K562 (cell line): ENCODE measurements at regions not wholly inside any gene's neighbourhood (a gene's known extent, or its start where the extent isn't known, plus 50 kb on each side); places are given as distances from the start of the nearest gene placed in this dataset.

Experiments
- E2F3 ChIP-seq: fragments of 250-450 bp; sonication (Bioruptor Pico); IDR thresholded peaks from 2 replicates; pipeline ENCODE4 v1.4.0; 2020; ENCODE audit warnings: mild to moderate bottlenecking
- GABPB2 ChIP-seq: fragments of 250-450 bp; sonication (Bioruptor Pico); conservative IDR thresholded peaks from 2 replicates; pipeline ENCODE4 v1.5.1; 2021; ENCODE audit warnings: mild to moderate bottlenecking
- HDAC1 ChIP-seq, 2 experiments: fragments of 450-650 bp; IDR thresholded peaks; 2 replicates each; pipeline ENCODE4 v1.6.1; 2016 to 2017; ENCODE audit warnings: inconsistent platforms in 1 of 2, mild to moderate bottlenecking in 1 of 2, moderate library complexity in 1 of 2
- NFYB ChIP-seq: IDR thresholded peaks from 2 replicates; pipeline ENCODE4 v1.6.1; 2011; ENCODE audit warnings: mild to moderate bottlenecking, moderate library complexity; ENCODE audit not compliant: insufficient read length; ENCODE audit errors: extremely low read depth
- SMC3 ChIP-seq: conservative IDR thresholded peaks from 2 replicates; pipeline ENCODE4 v1.6.1; 2011; ENCODE audit warnings: low read depth, low read length, improper control_type of control experiment; ENCODE audit not compliant: insufficient read depth
- TAF1 ChIP-seq: IDR thresholded peaks from 2 replicates; pipeline ENCODE4 v1.6.1; 2011; ENCODE audit warnings: mild to moderate bottlenecking, low read length, moderate library complexity; ENCODE audit not compliant: insufficient read depth, control insufficient read depth, severe bottlenecking; ENCODE audit errors: extremely low read depth
- YBX1 ChIP-seq: fragments of 450-650 bp; IDR thresholded peaks from 2 replicates; pipeline ENCODE4 v1.7.1; 2016; ENCODE audit warnings: mild to moderate bottlenecking
- ZNF431 ChIP-seq: sonication (generic); formaldehyde crosslinking; IDR thresholded peaks from 2 replicates; pipeline ENCODE4 v1.8.0; 2022; ENCODE audit warnings: mild to moderate bottlenecking, missing genetic modification reagents
- ZNF57 ChIP-seq: fragments of 450-650 bp; formaldehyde crosslinking; IDR thresholded peaks from 2 replicates; pipeline ENCODE4 v1.4.0; 2020; ENCODE audit warnings: mild to moderate bottlenecking, moderate library complexity
- TF ChIP-seq, protein P1 (sequence below), 2 experiments: fragments of 450-650 bp; formaldehyde crosslinking in 1 of 2; IDR thresholded peaks; 2 replicates each; pipeline versions ENCODE4 v1.4.0 to v1.6.1; 2014 to 2020; ENCODE audit warnings: mild to moderate bottlenecking in 2 of 2, borderline replicate concordance in 1 of 2, low read depth in 1 of 2
- TF ChIP-seq, protein P2 (sequence below): fragments of 250-450 bp; sonication (Bioruptor Pico); IDR thresholded peaks from 2 replicates; pipeline ENCODE4 v1.8.0; 2022; ENCODE audit warnings: inconsistent platforms
- TF ChIP-seq, protein P3 (sequence below): fragments of 450-650 bp; IDR thresholded peaks from one replicate; pipeline ENCODE4 v1.6.1; 2018; ENCODE audit warnings: mild to moderate bottlenecking, moderate library complexity; ENCODE audit not compliant: partially characterized antibody
- TF ChIP-seq, protein P4 (sequence below): fragments of 250-450 bp; sonication (Bioruptor Pico); IDR thresholded peaks from 2 replicates; pipeline ENCODE4 v1.5.0; 2020; ENCODE audit warnings: mild to moderate bottlenecking

DNA sequence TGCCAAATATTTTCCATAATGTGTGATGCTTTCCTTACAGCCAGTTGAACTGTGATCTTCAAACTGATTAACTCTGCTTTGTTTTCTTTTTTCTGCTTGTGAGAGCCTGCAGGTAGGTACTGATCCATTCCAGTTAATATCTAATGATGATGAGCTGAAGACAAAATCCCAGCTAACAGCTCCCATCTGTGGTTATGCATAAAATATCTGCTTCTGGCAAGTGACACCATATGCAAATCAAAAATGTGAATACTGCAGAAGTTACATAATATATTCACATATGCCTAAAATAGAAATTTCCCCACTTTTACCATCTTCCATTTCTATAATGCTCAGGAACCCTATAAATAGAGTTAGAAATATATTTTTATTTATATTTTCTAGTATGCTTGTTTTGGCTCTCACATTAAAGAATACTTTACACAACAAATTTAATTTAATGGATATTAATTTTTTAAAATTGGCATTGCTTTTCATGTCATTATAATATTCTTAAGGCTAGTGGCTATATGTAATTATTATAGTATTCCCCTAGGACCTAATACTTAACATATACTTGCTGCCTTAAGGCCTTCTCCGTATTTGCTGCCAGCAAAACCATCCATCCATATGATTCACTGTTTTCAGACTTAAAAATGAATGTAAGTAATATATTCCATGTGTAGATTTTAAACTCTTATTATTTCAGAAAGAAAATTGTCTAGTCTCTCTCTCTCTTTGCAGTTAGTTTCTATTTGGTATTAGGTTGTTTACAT is 83.8 kb downstream of the CCER1 start (continued):
- TF ChIP-seq, protein P1, sequence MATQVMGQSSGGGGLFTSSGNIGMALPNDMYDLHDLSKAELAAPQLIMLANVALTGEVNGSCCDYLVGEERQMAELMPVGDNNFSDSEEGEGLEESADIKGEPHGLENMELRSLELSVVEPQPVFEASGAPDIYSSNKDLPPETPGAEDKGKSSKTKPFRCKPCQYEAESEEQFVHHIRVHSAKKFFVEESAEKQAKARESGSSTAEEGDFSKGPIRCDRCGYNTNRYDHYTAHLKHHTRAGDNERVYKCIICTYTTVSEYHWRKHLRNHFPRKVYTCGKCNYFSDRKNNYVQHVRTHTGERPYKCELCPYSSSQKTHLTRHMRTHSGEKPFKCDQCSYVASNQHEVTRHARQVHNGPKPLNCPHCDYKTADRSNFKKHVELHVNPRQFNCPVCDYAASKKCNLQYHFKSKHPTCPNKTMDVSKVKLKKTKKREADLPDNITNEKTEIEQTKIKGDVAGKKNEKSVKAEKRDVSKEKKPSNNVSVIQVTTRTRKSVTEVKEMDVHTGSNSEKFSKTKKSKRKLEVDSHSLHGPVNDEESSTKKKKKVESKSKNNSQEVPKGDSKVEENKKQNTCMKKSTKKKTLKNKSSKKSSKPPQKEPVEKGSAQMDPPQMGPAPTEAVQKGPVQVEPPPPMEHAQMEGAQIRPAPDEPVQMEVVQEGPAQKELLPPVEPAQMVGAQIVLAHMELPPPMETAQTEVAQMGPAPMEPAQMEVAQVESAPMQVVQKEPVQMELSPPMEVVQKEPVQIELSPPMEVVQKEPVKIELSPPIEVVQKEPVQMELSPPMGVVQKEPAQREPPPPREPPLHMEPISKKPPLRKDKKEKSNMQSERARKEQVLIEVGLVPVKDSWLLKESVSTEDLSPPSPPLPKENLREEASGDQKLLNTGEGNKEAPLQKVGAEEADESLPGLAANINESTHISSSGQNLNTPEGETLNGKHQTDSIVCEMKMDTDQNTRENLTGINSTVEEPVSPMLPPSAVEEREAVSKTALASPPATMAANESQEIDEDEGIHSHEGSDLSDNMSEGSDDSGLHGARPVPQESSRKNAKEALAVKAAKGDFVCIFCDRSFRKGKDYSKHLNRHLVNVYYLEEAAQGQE (IDR thresholded peaks at IDR 0.05; ENCODE audit: borderline replicate concordance): no peak
- TF ChIP-seq, protein P1 (CRISPR knock-in tag; IDR thresholded peaks at IDR 0.05; ENCODE audit: low read depth): no peak
- TF ChIP-seq E2F3 (CRISPR knock-in tag) (no peak), ZNF57 (CRISPR knock-in tag) (no peak), ZNF431 (no peak), SMC3 (no peak), NFYB (no peak), HDAC1 (IDR thresholded peaks at IDR 0.05) (no peak), YBX1 (no peak), TAF1 (no peak), GABPB2 (CRISPR knock-in tag) (no peak)
- TF ChIP-seq, protein P2, sequence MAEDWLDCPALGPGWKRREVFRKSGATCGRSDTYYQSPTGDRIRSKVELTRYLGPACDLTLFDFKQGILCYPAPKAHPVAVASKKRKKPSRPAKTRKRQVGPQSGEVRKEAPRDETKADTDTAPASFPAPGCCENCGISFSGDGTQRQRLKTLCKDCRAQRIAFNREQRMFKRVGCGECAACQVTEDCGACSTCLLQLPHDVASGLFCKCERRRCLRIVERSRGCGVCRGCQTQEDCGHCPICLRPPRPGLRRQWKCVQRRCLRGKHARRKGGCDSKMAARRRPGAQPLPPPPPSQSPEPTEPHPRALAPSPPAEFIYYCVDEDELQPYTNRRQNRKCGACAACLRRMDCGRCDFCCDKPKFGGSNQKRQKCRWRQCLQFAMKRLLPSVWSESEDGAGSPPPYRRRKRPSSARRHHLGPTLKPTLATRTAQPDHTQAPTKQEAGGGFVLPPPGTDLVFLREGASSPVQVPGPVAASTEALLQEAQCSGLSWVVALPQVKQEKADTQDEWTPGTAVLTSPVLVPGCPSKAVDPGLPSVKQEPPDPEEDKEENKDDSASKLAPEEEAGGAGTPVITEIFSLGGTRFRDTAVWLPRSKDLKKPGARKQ (CRISPR knock-in tag): no peak
- TF ChIP-seq, protein P3, sequence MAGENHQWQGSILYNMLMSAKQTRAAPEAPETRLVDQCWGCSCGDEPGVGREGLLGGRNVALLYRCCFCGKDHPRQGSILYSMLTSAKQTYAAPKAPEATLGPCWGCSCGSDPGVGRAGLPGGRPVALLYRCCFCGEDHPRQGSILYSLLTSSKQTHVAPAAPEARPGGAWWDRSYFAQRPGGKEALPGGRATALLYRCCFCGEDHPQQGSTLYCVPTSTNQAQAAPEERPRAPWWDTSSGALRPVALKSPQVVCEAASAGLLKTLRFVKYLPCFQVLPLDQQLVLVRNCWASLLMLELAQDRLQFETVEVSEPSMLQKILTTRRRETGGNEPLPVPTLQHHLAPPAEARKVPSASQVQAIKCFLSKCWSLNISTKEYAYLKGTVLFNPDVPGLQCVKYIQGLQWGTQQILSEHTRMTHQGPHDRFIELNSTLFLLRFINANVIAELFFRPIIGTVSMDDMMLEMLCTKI: no peak
- TF ChIP-seq, protein P4, sequence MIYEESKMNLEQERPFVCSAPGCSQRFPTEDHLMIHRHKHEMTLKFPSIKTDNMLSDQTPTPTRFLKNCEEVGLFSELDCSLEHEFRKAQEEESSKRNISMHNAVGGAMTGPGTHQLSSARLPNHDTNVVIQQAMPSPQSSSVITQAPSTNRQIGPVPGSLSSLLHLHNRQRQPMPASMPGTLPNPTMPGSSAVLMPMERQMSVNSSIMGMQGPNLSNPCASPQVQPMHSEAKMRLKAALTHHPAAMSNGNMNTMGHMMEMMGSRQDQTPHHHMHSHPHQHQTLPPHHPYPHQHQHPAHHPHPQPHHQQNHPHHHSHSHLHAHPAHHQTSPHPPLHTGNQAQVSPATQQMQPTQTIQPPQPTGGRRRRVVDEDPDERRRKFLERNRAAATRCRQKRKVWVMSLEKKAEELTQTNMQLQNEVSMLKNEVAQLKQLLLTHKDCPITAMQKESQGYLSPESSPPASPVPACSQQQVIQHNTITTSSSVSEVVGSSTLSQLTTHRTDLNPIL (CRISPR knock-in tag): no peak
